HG02623 (cell line): ENCODE measurements at regions not wholly inside any gene's neighbourhood (a gene's known extent, or its start where the extent isn't known, plus 50 kb on each side); places are given as distances from the start of the nearest gene placed in this dataset.

Experiments
- ATAC-seq: cut with Tn5 transposase; IDR thresholded peaks from one replicate; pipeline ENCODE4 v1.9.1; 2021; ENCODE audit warnings: moderate library complexity; ENCODE audit not compliant: unreplicated experiment

- ATAC-seq, result no peak
Measured at GRCh38 chr9:19598722-19599121, 189.9 kb downstream of the ACER2 start.

GRCh38 chr9:19597176-19597575, 188.4 kb downstream of the ACER2 start:
- no peak for ATAC-seq

- no peak for ATAC-seq
Measured at GRCh38 chr9:19595003-19595402, 186.2 kb downstream of the ACER2 start.

- ATAC-seq, result no peak
Measured at GRCh38 chr9:19587678-19588077, 178.9 kb downstream of the ACER2 start.

DNA sequence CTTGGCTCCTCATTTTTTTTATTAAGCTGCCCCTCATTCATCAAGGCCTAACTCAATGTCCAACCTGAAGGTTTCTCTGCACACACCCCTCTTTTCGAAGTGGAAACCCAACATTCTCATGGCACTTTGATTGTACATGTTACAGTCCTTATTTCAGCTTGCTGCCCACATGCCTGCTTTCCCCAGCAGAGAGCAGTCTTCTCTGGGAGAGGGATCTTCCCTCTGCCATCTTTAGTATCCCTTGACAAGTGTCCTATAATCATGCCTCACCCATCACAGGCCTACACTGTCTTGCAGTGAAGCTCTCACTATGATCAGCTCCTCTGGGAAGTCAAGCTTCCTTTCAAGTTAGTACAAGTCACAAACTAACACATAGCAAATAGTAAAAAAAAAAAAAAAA, 175.1 kb downstream of the ACER2 start:
- no peak for ATAC-seq

DNA sequence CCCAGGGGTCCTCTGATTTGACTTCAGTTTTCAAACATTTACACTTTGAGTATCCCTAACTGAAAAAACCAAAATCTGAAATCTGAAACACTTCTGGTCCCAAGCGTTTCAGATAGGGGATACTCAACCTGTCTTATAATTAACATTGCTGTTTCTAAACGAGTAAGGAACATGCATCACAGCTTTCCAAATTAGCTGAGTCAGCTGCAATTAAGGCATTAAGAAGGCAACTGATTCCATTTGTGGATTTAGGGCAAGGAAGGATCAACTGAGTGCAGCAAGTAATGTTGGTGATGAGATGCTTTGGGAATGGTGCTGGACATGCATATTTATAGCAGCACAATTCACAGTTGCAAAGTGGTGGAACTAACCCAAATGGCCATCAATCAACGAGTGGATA, 168.6 kb downstream of the ACER2 start:
- no peak for ATAC-seq

GRCh38 chr9:19568946-19569345, 160.1 kb downstream of the ACER2 start:
- no peak for ATAC-seq

DNA sequence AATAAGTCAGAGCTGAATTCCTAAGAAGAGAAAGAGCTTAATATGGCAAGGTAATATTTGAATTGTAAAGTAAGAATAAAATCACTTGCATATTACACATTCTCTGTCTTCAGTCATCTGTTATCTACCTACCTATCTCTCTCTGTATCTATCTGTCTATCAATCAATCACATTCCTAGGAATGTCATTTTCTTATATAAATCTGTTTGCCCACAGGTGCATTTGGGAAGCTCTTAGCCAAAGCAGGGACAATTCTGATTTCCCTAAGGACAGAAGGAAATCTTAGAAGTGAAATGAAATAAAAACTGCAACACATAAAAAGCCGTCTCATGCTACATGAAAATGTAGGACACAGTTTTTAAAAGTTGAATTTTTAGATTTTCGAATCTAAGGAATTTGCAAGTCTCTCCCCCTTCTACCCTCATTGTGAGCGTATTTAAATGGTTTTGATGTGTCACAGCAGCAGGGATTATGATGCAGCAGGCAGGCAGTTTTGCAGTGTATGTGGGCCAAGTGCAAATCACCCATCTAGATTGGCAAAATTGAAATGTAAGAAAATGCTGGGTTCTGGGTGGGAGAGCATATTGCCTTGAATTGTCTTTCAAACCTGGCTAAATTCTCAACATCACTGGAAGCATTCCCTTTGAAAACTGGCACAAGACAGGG, 155.7 kb downstream of the ACER2 start:
- ATAC-seq, result no peak

- no peak for ATAC-seq
Measured at GRCh38 chr9:19555214-19555613, 146.4 kb downstream of the ACER2 start.

- ATAC-seq, result no peak
Measured at GRCh38 chr9:19554529-19554928, 145.7 kb downstream of the ACER2 start.

DNA sequence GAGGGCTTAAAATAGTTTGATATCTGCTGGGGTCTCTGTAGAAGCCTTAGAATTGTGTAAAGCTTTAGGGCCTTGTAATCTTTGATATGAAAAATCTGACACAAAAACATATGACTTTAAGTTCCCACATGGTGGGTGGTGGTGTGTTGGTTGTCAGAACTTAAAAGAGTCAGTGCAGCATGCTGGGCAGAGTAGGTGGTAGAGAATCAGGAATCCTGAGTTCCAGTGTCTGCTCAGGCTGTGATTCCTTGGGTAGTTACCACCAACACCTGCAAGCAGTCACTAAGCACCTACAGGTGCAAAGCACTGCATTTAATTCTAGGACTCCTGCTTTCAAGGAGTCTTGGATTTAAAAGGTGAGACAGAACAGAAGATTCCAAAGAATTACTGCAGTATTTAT, 144.6 kb downstream of the ACER2 start:
- no peak for ATAC-seq

- ATAC-seq, result no peak
Measured at GRCh38 chr9:19552282-19553105, 143.7 kb downstream of the ACER2 start.

DNA sequence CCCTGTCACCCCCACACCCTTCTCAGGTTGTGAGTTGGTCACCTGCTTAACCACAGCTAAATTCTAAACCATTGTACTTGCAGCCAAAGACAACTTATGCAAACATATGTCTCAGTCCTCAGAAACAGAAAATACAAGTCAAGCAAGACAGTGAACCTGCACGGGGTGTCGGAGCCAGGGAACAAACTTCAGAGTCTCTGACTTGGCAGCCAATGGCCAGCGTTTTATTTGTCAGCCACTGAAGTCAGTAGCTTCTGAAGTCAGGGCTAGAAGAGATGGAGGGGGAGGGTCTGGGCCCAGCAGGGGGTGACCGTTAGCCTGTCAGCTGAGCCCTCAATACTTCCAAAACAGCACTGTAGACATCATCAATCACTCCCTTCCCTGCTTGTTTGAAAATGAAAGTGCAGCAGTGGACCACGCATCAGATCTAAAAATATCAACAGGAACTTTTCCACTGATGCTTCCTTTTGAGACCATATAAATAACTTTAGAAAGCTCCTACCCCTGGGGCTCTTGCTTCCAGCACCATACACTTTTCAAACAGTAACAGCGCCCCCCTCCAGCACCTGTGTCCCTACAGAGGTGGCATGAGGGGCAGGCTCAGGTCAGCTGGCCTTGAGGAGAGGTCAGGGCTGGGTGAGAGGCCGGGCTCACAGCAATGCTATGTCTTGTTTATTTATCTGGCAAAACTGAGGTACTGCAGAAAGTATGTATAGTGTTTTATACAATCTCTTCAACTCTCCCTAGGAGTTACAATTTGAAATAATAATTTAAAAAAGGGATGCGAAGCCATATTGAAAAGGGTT, 142.5 kb downstream of the ACER2 start:
- peak; percentile 76 for ATAC-seq

GRCh38 chr9:19550009-19550408, 141.2 kb downstream of the ACER2 start:
- ATAC-seq, result no peak

DNA sequence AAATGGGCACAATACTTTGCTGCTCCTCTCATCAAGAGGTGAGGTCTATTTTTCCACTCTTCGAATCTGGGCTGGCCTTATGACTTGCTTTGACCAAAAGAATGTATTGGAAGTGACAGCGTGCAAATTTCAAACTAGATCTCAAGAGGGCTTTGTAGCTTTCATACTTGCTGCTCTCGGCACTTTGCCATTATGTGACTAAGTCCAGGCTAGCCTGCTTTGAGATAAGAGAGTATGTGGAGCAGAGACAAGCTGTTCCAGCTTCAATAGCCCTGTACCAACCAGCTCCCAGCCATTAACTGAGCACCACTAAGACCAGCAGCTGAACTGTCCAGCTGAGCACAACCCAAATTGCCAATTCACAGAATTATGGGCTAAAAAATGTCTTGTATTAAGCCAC, 124.6 kb downstream of the ACER2 start:
- ATAC-seq, result no peak

GRCh38 chr9:19527663-19528062, 118.9 kb downstream of the ACER2 start:
- ATAC-seq, result no peak

DNA sequence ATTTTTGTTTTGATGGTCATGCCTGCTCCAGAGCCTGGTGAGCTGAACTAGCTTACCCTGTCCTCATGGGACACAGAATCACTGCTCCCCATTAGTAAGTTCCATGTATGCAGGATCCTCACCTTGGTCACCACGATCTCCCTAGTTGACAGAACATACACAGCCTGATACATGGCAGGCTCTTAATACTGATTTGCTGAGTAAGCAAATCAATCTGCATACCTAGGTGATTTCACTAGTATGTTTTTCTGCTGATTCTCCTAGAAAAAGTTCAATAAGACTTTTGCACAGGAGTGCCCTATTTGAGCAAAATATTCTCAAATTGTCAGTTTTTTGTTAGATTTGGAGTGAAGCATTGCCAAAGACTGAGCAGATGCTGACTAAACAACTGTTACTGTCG, 113.7 kb downstream of the ACER2 start:
- ATAC-seq, result no peak

- no peak for ATAC-seq
Measured at GRCh38 chr9:19521205-19521604, 112.4 kb downstream of the ACER2 start.

GRCh38 chr9:19517202-19517942, 108.6 kb downstream of the ACER2 start:
- no peak for ATAC-seq

DNA sequence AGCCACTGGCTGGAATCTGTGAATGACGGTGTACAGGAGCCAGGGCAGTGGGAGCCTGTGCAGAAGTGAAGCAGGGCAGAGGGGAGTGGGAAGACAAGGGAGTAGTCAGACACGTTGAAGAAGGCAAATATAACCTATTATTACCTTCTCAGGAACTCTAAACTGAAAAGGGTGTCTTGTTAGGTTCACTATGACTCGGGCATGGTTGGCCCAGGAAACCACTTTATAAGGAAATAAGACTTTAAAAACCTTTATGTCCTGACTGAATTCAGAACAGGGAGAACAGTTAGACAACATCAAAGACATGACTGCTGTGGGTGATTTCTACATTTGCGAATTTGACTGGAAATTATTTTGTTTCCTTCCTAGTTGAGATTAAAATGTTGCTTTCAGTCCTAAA, 107.5 kb downstream of the ACER2 start:
- no peak for ATAC-seq

DNA sequence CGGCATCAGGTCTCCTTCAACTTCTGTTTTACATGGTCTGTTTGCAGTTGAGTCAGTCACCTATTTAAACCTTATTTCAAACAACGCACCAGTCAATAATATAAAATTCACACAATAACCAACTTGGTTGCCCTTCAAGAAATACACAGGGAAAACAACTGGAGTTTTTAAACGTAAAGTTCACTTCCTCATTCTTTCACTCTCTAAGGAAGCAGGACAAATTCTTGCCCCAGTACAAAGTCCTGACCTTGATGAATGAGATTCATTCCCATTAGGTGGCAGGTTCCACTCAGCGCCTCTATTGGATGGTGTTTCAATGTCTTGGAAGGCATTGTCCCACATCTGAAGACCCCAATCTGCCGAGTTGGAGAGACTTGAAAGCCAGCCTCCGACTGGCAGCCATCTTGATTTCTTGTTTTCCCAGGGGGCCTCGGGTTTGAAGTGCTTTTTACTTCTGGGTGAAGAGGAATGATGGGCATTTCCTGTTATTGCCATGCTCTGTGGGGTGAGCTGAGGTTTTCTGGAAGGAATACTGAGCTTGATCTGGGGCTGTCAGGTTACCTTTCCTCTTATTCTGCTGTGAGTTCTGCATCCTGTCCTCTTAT, 105.0 kb downstream of the ACER2 start:
- no peak for ATAC-seq
